IMR-90 (cell line): ENCODE measurements at regions not wholly inside any gene's neighbourhood (a gene's known extent, or its start where the extent isn't known, plus 50 kb on each side); places are given as distances from the start of the nearest gene placed in this dataset.

Experiments used
- ATAC-seq: fragments of 200-7000 bp; cut with Tn5 transposase; 2 replicates; pipeline ENCODE4 v1.9.1; 2020; ENCODE audit warnings: low read depth, mild to moderate bottlenecking, moderate library complexity
- BruUV-seq: library from RNA; stranded (reverse); fragments of 400-500 nt; replicated peaks from 2 replicates; lab custom pipeline; 2021; lab: Mats Ljungman, UMichigan
- CTCF ChIA-PET: fragments of 300-600 bp; formaldehyde crosslinking; extraction: SDS; loops from one replicate; lab custom pipeline; 2021; ENCODE audit warnings: antibody characterized with exemption; lab: Yijun Ruan, JAX
- POLR2A ChIA-PET: fragments of 300-600 bp; sonication (Branson Sonifier 250); formaldehyde crosslinking; loops from one replicate; lab custom pipeline; 2022; ENCODE audit warnings: antibody characterized with exemption; ENCODE audit not compliant: unreplicated experiment; lab: Charles Lee
- DNase-seq: peaks from one replicate; pipeline ENCODE4 v3.0.0; 2013
- H2AFZ ChIP-seq: replicated peaks from 2 replicates; pipeline ENCODE3; 2013; ENCODE audit warnings: low read length, mild to moderate bottlenecking; ENCODE audit not compliant: poor library complexity
- H2AK5ac ChIP-seq: 2 replicates; pipeline ENCODE4 v1.6.1; 2013; ENCODE audit warnings: low read depth, low read length, inconsistent platforms
- H2AK9ac ChIP-seq: replicated peaks from 2 replicates; pipeline ENCODE3; 2013; ENCODE audit warnings: mild to moderate bottlenecking, low read depth, low read length, moderate library complexity; ENCODE audit not compliant: poor library complexity
- H2BK120ac ChIP-seq: 2 replicates; pipeline ENCODE4 v1.6.1; 2013; ENCODE audit warnings: low read depth, low read length, inconsistent platforms
- H2BK15ac ChIP-seq: 3 replicates; pipeline ENCODE4 v1.6.1; 2013; ENCODE audit warnings: low read depth, low read length, inconsistent platforms
- H2BK20ac ChIP-seq: 2 replicates; pipeline ENCODE4 v1.6.1; 2013; ENCODE audit warnings: low read depth, mild to moderate bottlenecking, inconsistent platforms, low read length, moderate library complexity
- H2BK5ac ChIP-seq: 2 replicates; pipeline ENCODE4 v1.6.1; 2013; ENCODE audit warnings: mild to moderate bottlenecking, low read depth, low read length, inconsistent platforms; ENCODE audit not compliant: poor library complexity, severe bottlenecking
- H3K14ac ChIP-seq: replicated peaks from 2 replicates; pipeline ENCODE4 v1.6.1; 2013; ENCODE audit warnings: low read depth, low read length, inconsistent platforms
- H3K18ac ChIP-seq: 2 replicates; pipeline ENCODE4 v1.6.1; 2013; ENCODE audit warnings: low read depth, low read length, control low read depth
- H3K23ac ChIP-seq: 2 replicates; pipeline ENCODE4 v1.6.1; 2013; ENCODE audit warnings: low read depth, low read length, inconsistent platforms
- H3K27ac ChIP-seq: 2 replicates; pipeline ENCODE4 v1.5.1; 2013; ENCODE audit warnings: mild to moderate bottlenecking, control low read depth, low read length; ENCODE audit not compliant: insufficient read depth
- H3K27me3 ChIP-seq: 2 replicates; pipeline ENCODE4 v1.6.1; 2013; ENCODE audit warnings: low read length; ENCODE audit not compliant: control insufficient read depth, insufficient read depth
- H3K36me3 ChIP-seq: 2 replicates; pipeline ENCODE4 v1.6.1; 2013; ENCODE audit warnings: low read length, mixed read lengths; ENCODE audit not compliant: control insufficient read depth, insufficient read depth
- H3K4ac ChIP-seq: 2 replicates; pipeline ENCODE4 v1.6.1; 2013; ENCODE audit warnings: low read depth, low read length, inconsistent platforms
- H3K4me1 ChIP-seq: 2 replicates; pipeline ENCODE4 v1.6.1; 2013; ENCODE audit warnings: low read length, mixed read lengths; ENCODE audit not compliant: control insufficient read depth, insufficient read depth
- H3K4me2 ChIP-seq: 2 replicates; pipeline ENCODE4 v1.6.1; 2013; ENCODE audit warnings: low read depth, mild to moderate bottlenecking, control low read depth, low read length, moderate library complexity
- H3K4me3 ChIP-seq: 2 replicates; pipeline ENCODE4 v1.5.1; 2013; ENCODE audit warnings: low read depth, mild to moderate bottlenecking, control low read depth, low read length, moderate library complexity; ENCODE audit not compliant: insufficient read depth
- H3K56ac ChIP-seq: 2 replicates; pipeline ENCODE4 v1.6.1; 2013; ENCODE audit warnings: low read length, inconsistent platforms; ENCODE audit not compliant: insufficient read depth; ENCODE audit errors: extremely low read depth
- H3K79me1 ChIP-seq, 2 experiments: 2 replicates each; pipeline ENCODE4 v1.6.1; 2013; ENCODE audit warnings: low read length in 2 of 2, inconsistent platforms in 1 of 2, low read depth in 1 of 2
- H3K9ac ChIP-seq: 2 replicates; pipeline ENCODE4 v1.6.1; 2013; ENCODE audit warnings: low read depth, low read length, control low read depth
- H3K9me1 ChIP-seq: 2 replicates; pipeline ENCODE4 v1.6.1; 2013; ENCODE audit warnings: low read length, inconsistent platforms; ENCODE audit not compliant: insufficient read depth
- H3K9me3 ChIP-seq: 2 replicates; pipeline ENCODE4 v1.6.1; 2013; ENCODE audit warnings: low read length; ENCODE audit not compliant: control insufficient read depth, insufficient read depth
- H4K20me1 ChIP-seq: 2 replicates; pipeline ENCODE4 v1.6.1; 2013; ENCODE audit warnings: low read length, inconsistent platforms; ENCODE audit not compliant: insufficient read depth
- H4K5ac ChIP-seq: 2 replicates; pipeline ENCODE4 v1.6.1; 2013; ENCODE audit warnings: mild to moderate bottlenecking, low read depth, low read length, control low read depth
- H4K8ac ChIP-seq, 2 experiments: 2 replicates each; pipeline ENCODE4 v1.6.1; 2013; ENCODE audit warnings: low read depth in 2 of 2, low read length in 2 of 2, control low read depth in 1 of 2, inconsistent platforms in 1 of 2
- H4K91ac ChIP-seq: 2 replicates; pipeline ENCODE4 v1.6.1; 2013; ENCODE audit warnings: low read depth, low read length, inconsistent platforms; ENCODE audit not compliant: insufficient read depth
- BHLHE40 ChIP-seq: fragments of 150-350 bp; IDR thresholded peaks from 2 replicates; pipeline ENCODE4 v1.6.1; 2016; ENCODE audit warnings: mild to moderate bottlenecking, low read depth, low read length
- CEBPB ChIP-seq: IDR thresholded peaks from 2 replicates; pipeline ENCODE4 v1.6.1; 2012; ENCODE audit warnings: low read depth, low read length, improper control_type of control experiment
- CHD1 ChIP-seq: IDR thresholded peaks from 2 replicates; pipeline ENCODE4 v1.6.1; 2012; ENCODE audit warnings: low read depth, low read length, improper control_type of control experiment
- FOS ChIP-seq: fragments of 150-350 bp; IDR thresholded peaks from 2 replicates; pipeline ENCODE4 v1.6.1; 2016; ENCODE audit warnings: low read depth, low read length
- MAFK ChIP-seq: IDR thresholded peaks from 2 replicates; pipeline ENCODE4 v1.6.1; 2012; ENCODE audit warnings: low read depth, low read length, improper control_type of control experiment
- MAZ ChIP-seq: IDR thresholded peaks from 2 replicates; pipeline ENCODE4 v1.6.1; 2012; ENCODE audit warnings: low read depth, mild to moderate bottlenecking, low read length, improper control_type of control experiment, moderate library complexity, borderline replicate concordance
- POLR2A ChIP-seq: IDR thresholded peaks from 2 replicates; pipeline ENCODE4 v1.6.1; 2012; ENCODE audit warnings: mild to moderate bottlenecking, low read depth, low read length
- RAD21 ChIP-seq: IDR thresholded peaks from 2 replicates; pipeline ENCODE4 v1.6.1; 2012; ENCODE audit warnings: low read length, improper control_type of control experiment
- RCOR1 ChIP-seq: IDR thresholded peaks from 2 replicates; pipeline ENCODE4 v1.6.1; 2012; ENCODE audit warnings: mild to moderate bottlenecking, low read length, improper control_type of control experiment; ENCODE audit not compliant: insufficient replicate concordance
- WGBS, 2 experiments: methylation state at CpG; one replicate each; pipeline versions ENCODE4 v1.1.5 to v1.1.7; 2013; ENCODE audit warnings: missing lambda C conversion rate in 2 of 2; ENCODE audit not compliant: insufficient read length in 1 of 2; ENCODE audit errors: extremely low coverage in 2 of 2; 5-methylcytosine and 5-hydroxymethylcytosine counted together
- dilution Hi-C: fragments of 300-500 bp; cut with HindIII; formaldehyde crosslinking; loops from one replicate; pipeline ENCODE4 v1.14.3; 2018; ENCODE audit warnings: low sequenced_read_pairs; ENCODE audit not compliant: unreplicated experiment
- in situ Hi-C: fragments of 300-500 bp; cut with MboI; formaldehyde crosslinking; loops from 3 replicates; pipeline ENCODE4 v1.14.3; 2019; ENCODE audit warnings: low sequenced_read_pairs, inconsistent platforms, mixed read lengths
- intact Hi-C: fragments of 100-400 bp; cut with micrococcal nuclease; formaldehyde crosslinking; loops from 2 replicates; pipeline ENCODE4 v1.10.0; 2022

DNA sequence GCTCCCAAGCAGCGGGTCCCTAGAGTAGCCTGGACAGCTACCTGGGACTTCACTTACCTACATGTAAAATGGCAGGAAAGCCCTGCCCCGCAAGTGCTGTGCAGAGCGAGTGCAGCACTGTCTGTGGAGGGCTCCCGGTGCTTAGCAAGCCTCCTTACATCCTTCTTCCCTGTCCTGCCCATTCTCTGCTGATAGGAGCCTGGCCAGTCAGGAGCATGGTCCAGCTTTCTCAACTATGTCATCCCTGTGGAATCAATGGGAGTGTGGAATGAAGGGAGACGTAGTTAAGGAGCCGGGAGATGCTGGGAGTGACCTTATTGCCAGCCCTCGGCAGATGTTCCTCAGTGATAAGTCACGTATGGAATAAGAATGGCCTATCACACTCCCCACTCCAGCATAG is 661.9 kb upstream of the ID2 start:
- no peak overlapping the region for H2BK20ac ChIP-seq
- in situ Hi-C loops (no loop called here), dilution Hi-C loops (no loop called here), intact Hi-C loops (no loop called here)
- H3K27me3 ChIP-seq: 0 out of 2 replicates have a peak, but pooled peaks cover under 1% of the 10 kb centered on the region
- POLR2A ChIA-PET: no interaction called here
- no peak overlapping the region for H3K4ac ChIP-seq
- no peak overlapping the region for H2AFZ ChIP-seq
- H2BK5ac ChIP-seq: no peak overlapping the region
- no peak overlapping the region for H3K4me3 ChIP-seq
- H3K56ac ChIP-seq: no peak overlapping the region
- no peak overlapping the region for H4K91ac ChIP-seq
- no peaks in the 10 kb centered on the region for H3K9me3 ChIP-seq
- H3K27ac ChIP-seq: no peak overlapping the region
- 0 out of 2 replicates have a peak, but pooled peaks cover 5% of the 10 kb centered on the region for H3K9me1 ChIP-seq
- H4K8ac ChIP-seq: no peak overlapping the region
- H2BK120ac ChIP-seq: no peak overlapping the region
- no peak overlapping the region for H3K18ac ChIP-seq
- DNase-seq: no peak
- H3K14ac ChIP-seq: no peak overlapping the region
- BruUV-seq: no TSS peak
- no peak for ATAC-seq
- no peak overlapping the region for H3K23ac ChIP-seq
- CTCF ChIA-PET: no interaction called here
- H3K4me2 ChIP-seq: no peak overlapping the region
- no peaks in the 10 kb centered on the region for H3K36me3 ChIP-seq
- no peak overlapping the region for H3K9ac ChIP-seq
- no peaks in the 10 kb centered on the region for H3K79me1 ChIP-seq
- WGBS, 2 experiments: no CpG with 5 or more reads among the region's 8 CpGs
- no peak overlapping the region for H2AK5ac ChIP-seq
- H4K20me1 ChIP-seq: no peaks in the 10 kb centered on the region
- peak overlapping the region; percentile 5 for H2AK9ac ChIP-seq
- no peak for TF ChIP-seq POLR2A
- no peak for TF ChIP-seq MAZ
- TF ChIP-seq MAFK: no peak
- TF ChIP-seq BHLHE40: no peak
- TF ChIP-seq RCOR1: no peak
- no peak for TF ChIP-seq CHD1
- TF ChIP-seq CEBPB: no peak
- TF ChIP-seq RAD21: no peak
- TF ChIP-seq FOS: no peak
- H2BK15ac ChIP-seq: no peak overlapping the region
- no peaks in the 10 kb centered on the region for H3K4me1 ChIP-seq
- H4K5ac ChIP-seq: no peak overlapping the region
